ENCODE measurements at regions not wholly inside any gene's neighbourhood (a gene's known extent, or its start where the extent isn't known, plus 50 kb on each side); places are given as distances from the start of the nearest gene placed in this dataset.

- no peaks in the 10 kb centered on the region for H3K4me1 ChIP-seq (ENCODE audit: low read depth)
- H3K36me3 ChIP-seq (ENCODE audit: low read depth): no peaks in the 10 kb centered on the region
- ATAC-seq (no peak), DNase-seq (no peak)
- H3K4me3 ChIP-seq: no peak overlapping the region
- TF ChIP-seq CTCF (IDR thresholded peaks at IDR 0.05): no peak
- intact Hi-C loops (cut with DNase I, micrococcal nuclease): no loop called here
- peaks cover 38% of the 10 kb centered on the region for H3K9me3 ChIP-seq
These were observed 631.2 kb upstream of the SOX11 start for GRCh38 chr2:5060956-5061355.

- DNase-seq (no peak), ATAC-seq (no peak)
- H3K4me1 ChIP-seq (ENCODE audit: low read depth): no peaks in the 10 kb centered on the region
- H3K9me3 ChIP-seq: peaks cover 51% of the 10 kb centered on the region
- no peak overlapping the region for H3K4me3 ChIP-seq
- intact Hi-C loops (cut with DNase I, micrococcal nuclease): no loop called here
- TF ChIP-seq CTCF (IDR thresholded peaks at IDR 0.05): no peak
- no peaks in the 10 kb centered on the region for H3K36me3 ChIP-seq (ENCODE audit: low read depth)
These were observed 627.5 kb upstream of the SOX11 start for GRCh38 chr2:5064687-5065086.

GRCh38 chr2:5067816-5068215 lies 624.4 kb upstream of the SOX11 start:
- H3K9me3 ChIP-seq: peaks cover 48% of the 10 kb centered on the region
- TF ChIP-seq CTCF (IDR thresholded peaks at IDR 0.05): no peak
- intact Hi-C loops (cut with DNase I, micrococcal nuclease): no loop called here
- H3K4me3 ChIP-seq: no peak overlapping the region
- ATAC-seq (no peak), DNase-seq (no peak)
- H3K36me3 ChIP-seq (ENCODE audit: low read depth): no peaks in the 10 kb centered on the region
- no peaks in the 10 kb centered on the region for H3K4me1 ChIP-seq (ENCODE audit: low read depth)

- no peaks in the 10 kb centered on the region for H3K4me1 ChIP-seq (ENCODE audit: low read depth)
- DNase-seq: no peak
- no peak overlapping the region for H3K4me3 ChIP-seq
- no peak for ATAC-seq
- intact Hi-C loops (cut with DNase I, micrococcal nuclease): no loop called here
- H3K36me3 ChIP-seq (ENCODE audit: low read depth): no peaks in the 10 kb centered on the region
- TF ChIP-seq CTCF (IDR thresholded peaks at IDR 0.05): no peak
- H3K9me3 ChIP-seq: peaks cover 55% of the 10 kb centered on the region
These were observed 621.9 kb upstream of the SOX11 start for GRCh38 chr2:5070257-5070656.

- DNase-seq: no peak
- H3K4me1 ChIP-seq (ENCODE audit: low read depth): no peaks in the 10 kb centered on the region
- intact Hi-C loops (cut with DNase I, micrococcal nuclease): no loop called here
These were observed 617.5 kb upstream of the SOX11 start for GRCh38 chr2:5074733-5075132.

More at GRCh38 chr2:5074733-5075132, 617.5 kb upstream of the SOX11 start:
- Histone ChIP-seq H3K4me3 (no peak overlapping the region), H3K9me3 (peaks cover 47% of the 10 kb centered on the region), H3K36me3 (ENCODE audit: low read depth) (no peaks in the 10 kb centered on the region)
- ATAC-seq: no peak
- no peak for TF ChIP-seq CTCF (IDR thresholded peaks at IDR 0.05)
